ENCODE measurements at regions not wholly inside any gene's neighbourhood (a gene's known extent, or its start where the extent isn't known, plus 50 kb on each side); places are given as distances from the start of the nearest gene placed in this dataset.

GRCh38 chr2:204363513-204363912, 181.8 kb upstream of the PARD3B start:
- intact Hi-C loops (cut with micrococcal nuclease) = no loop called here
- BruUV-seq (replicated peaks) = no TSS peak
- no peaks in the 10 kb centered on the region for H3K36me3 ChIP-seq (ENCODE audit: control insufficient read depth in 1 of 2, insufficient read depth in 2 of 2, low read length in 2 of 2)
- no peaks in the 10 kb centered on the region for H3K4me1 ChIP-seq (ENCODE audit: control insufficient read depth in 1 of 2, insufficient read depth in 2 of 2, low read length in 2 of 2)
- CTCF ChIA-PET = no interaction called here
- no peak overlapping the region for H3K4me3 ChIP-seq (replicated peaks in 1 of 2; ENCODE audit: low read depth in 1 of 2, low read length in 2 of 2)
- POLR2A ChIA-PET = no interaction called here
- DNase-seq (ENCODE audit: low read depth, low spot score) (no peak), ATAC-seq (no peak)
- TF ChIP-seq SIN3A (IDR thresholded peaks at IDR 0.05; ENCODE audit: low read depth) (no peak), EZH2 (IDR thresholded peaks at IDR 0.05) (no peak)
- no peaks in the 10 kb centered on the region for H4K20me1 ChIP-seq (ENCODE audit: insufficient read depth)
- no peaks in the 10 kb centered on the region for H3K27me3 ChIP-seq (ENCODE audit: insufficient read depth, low read length)
- no peak overlapping the region for H2AFZ ChIP-seq (ENCODE audit: low read depth, low read length, poor library complexity, severe bottlenecking)
- H3K27ac ChIP-seq (ENCODE audit: low read depth, low read length) = no peak overlapping the region
- no peaks in the 10 kb centered on the region for H3K79me2 ChIP-seq (ENCODE audit: insufficient read depth, low read length)
- no peaks in the 10 kb centered on the region for H3K9me2 ChIP-seq (ENCODE audit: insufficient read depth)
- H3K9ac ChIP-seq (ENCODE audit: low read length) = no peak overlapping the region
- RAD21 ChIA-PET (ENCODE audit: low non-redundant PET in 1 of 2, low total read pairs in 2 of 2, uncharacterized antibody in 2 of 2, unreplicated experiment in 2 of 2) = no interaction called here
- no peak overlapping the region for H3K4me2 ChIP-seq (ENCODE audit: low read length)
- no peaks in the 10 kb centered on the region for H3K9me3 ChIP-seq (ENCODE audit: control insufficient read depth in 1 of 2, insufficient read depth in 1 of 2, low read depth in 1 of 2, low read length in 2 of 2)

- Histone ChIP-seq H3K79me2 (ENCODE audit: insufficient read depth, low read length) (no peaks in the 10 kb centered on the region), H3K27me3 (ENCODE audit: insufficient read depth, low read length) (no peaks in the 10 kb centered on the region), H3K4me1 (ENCODE audit: control insufficient read depth in 1 of 2, insufficient read depth in 2 of 2, low read length in 2 of 2) (no peaks in the 10 kb centered on the region), H3K9me3 (ENCODE audit: control insufficient read depth in 1 of 2, insufficient read depth in 1 of 2, low read depth in 1 of 2, low read length in 2 of 2) (no peaks in the 10 kb centered on the region), H3K4me3 (replicated peaks in 1 of 2; ENCODE audit: low read depth in 1 of 2, low read length in 2 of 2) (no peak overlapping the region), H4K20me1 (ENCODE audit: insufficient read depth) (no peaks in the 10 kb centered on the region), H3K4me2 (ENCODE audit: low read length) (no peak overlapping the region), H3K9me2 (ENCODE audit: insufficient read depth) (no peaks in the 10 kb centered on the region), H2AFZ (ENCODE audit: low read depth, low read length, poor library complexity, severe bottlenecking) (no peak overlapping the region), H3K27ac (ENCODE audit: low read depth, low read length) (no peak overlapping the region), H3K9ac (ENCODE audit: low read length) (no peak overlapping the region), H3K36me3 (ENCODE audit: control insufficient read depth in 1 of 2, insufficient read depth in 2 of 2, low read length in 2 of 2) (no peaks in the 10 kb centered on the region)
- intact Hi-C loops (cut with micrococcal nuclease) = no loop called here
- DNase-seq (ENCODE audit: low read depth, low spot score) (no peak), ATAC-seq (no peak)
- ChIA-PET POLR2A (no interaction called here), RAD21 (ENCODE audit: low non-redundant PET in 1 of 2, low total read pairs in 2 of 2, uncharacterized antibody in 2 of 2, unreplicated experiment in 2 of 2) (no interaction called here), CTCF (no interaction called here)
- TF ChIP-seq, protein P1, sequence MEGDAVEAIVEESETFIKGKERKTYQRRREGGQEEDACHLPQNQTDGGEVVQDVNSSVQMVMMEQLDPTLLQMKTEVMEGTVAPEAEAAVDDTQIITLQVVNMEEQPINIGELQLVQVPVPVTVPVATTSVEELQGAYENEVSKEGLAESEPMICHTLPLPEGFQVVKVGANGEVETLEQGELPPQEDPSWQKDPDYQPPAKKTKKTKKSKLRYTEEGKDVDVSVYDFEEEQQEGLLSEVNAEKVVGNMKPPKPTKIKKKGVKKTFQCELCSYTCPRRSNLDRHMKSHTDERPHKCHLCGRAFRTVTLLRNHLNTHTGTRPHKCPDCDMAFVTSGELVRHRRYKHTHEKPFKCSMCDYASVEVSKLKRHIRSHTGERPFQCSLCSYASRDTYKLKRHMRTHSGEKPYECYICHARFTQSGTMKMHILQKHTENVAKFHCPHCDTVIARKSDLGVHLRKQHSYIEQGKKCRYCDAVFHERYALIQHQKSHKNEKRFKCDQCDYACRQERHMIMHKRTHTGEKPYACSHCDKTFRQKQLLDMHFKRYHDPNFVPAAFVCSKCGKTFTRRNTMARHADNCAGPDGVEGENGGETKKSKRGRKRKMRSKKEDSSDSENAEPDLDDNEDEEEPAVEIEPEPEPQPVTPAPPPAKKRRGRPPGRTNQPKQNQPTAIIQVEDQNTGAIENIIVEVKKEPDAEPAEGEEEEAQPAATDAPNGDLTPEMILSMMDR (IDR thresholded peaks at IDR 0.05 in 2 of 3, conservative IDR thresholded peaks at IDR 0.05 in 1 of 3; ENCODE audit: borderline replicate concordance in 1 of 3, insufficient read depth in 1 of 3, low read depth in 2 of 3, low read length in 2 of 3) = no peak
- no peak for TF ChIP-seq RAD21 (IDR thresholded peaks at IDR 0.05; ENCODE audit: low read depth)
- TF ChIP-seq POLR2AphosphoS5 (IDR thresholded peaks at IDR 0.05; ENCODE audit: low read depth, low read length) = no peak
- TF ChIP-seq EZH2phosphoT487 (IDR thresholded peaks at IDR 0.05; ENCODE audit: borderline replicate concordance) = no peak
- no peak for TF ChIP-seq SP1 (IDR thresholded peaks at IDR 0.05; ENCODE audit: low read depth)
- TF ChIP-seq SRF (IDR thresholded peaks at IDR 0.05; ENCODE audit: low read depth) = no peak
- TF ChIP-seq EGR1 (IDR thresholded peaks at IDR 0.05; ENCODE audit: low read depth) = no peak
- no peak for TF ChIP-seq YY1 (IDR thresholded peaks at IDR 0.05; ENCODE audit: extremely low read depth, insufficient replicate concordance, low read depth, low read length)
- TF ChIP-seq FOSL1 (IDR thresholded peaks at IDR 0.05; ENCODE audit: low read depth) = no peak
- no peak for TF ChIP-seq CBX3 (IDR thresholded peaks at IDR 0.05; ENCODE audit: low read depth)
- no peak for TF ChIP-seq ZFX (IDR thresholded peaks at IDR 0.05)
- TF ChIP-seq JUND (IDR thresholded peaks at IDR 0.05) = no peak
- no TSS peak for BruUV-seq (replicated peaks)
Measured at GRCh38 chr2:204364860-204365535, 180.3 kb upstream of the PARD3B start.
